Germinal center (tissue), 1 donor: ENCODE measurements at regions not wholly inside any gene's neighbourhood (a gene's known extent, or its start where the extent isn't known, plus 50 kb on each side); places are given as distances from the start of the nearest gene placed in this dataset.
"Not testable (repeated sequence)": the region's sequence is repeated elsewhere in the genome, so short reads cannot be mapped to it uniquely, and the experiment has no call there.

Source experiments
- DNase-seq: peaks from one replicate; pipeline ENCODE4 v3.0.0; 2012; ENCODE audit warnings: mixed read lengths, low spot score

DNA sequence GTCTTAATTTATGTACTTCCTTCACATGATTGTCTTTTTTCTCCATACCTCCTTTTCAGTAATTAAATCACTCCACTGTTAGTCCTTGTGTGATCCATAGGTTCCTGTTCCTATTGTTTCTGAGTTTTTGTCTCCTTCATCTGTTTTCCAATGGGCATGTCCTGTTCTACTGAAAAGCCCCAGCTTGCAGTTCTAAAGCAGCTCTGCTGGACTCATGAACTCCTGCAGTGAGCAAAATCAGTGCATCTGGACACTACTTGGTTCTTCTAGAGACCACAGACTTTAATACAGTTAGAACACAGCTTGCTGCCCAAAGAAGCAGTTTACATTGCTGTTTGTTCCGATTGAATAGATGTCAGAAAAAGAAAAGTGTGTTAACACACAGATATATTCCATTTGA, 593.3 kb upstream of the HS3ST5 start:
- DNase-seq: no peak

DNA sequence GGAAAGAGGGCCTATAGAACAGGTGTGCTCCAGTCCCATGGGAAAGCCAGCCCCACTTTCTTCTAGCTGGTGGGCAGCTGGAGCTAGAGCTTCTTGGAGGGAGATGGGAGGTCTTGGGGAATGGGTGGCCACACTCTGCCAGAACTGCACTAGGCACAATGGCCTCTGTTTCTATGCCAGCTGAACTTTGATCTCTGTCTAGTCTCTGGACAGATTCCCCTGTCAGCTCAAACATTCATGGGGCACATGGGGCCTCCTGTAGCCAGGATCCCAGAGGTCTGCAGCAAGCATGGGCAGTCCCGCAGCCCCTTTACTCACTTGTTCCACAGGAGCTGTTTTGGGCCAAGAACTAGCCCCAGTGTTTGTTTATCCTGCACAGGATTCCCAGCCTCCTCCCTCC, 591.3 kb upstream of the HS3ST5 start:
- DNase-seq: no peak

DNA sequence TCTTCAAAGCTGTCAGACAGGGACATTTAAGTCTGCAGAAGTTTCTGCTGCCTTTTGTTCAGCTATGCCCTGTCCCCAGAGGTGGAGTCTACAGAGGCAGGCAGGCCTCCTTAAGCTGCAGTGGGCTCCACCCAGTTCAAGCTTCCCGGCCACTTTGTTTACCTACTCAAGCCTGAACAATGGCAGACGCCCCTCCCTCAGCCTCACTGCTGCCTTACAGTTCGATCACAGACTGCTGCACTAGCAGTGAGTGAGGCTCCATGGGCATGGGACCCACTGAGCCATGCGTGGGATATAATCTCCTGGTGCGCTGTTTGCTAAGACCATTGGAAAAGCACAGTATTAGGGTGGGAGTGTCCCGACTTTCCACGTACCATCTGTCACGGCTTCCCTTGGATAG, 585.9 kb upstream of the HS3ST5 start:
- DNase-seq: not testable (repeated sequence)

DNA sequence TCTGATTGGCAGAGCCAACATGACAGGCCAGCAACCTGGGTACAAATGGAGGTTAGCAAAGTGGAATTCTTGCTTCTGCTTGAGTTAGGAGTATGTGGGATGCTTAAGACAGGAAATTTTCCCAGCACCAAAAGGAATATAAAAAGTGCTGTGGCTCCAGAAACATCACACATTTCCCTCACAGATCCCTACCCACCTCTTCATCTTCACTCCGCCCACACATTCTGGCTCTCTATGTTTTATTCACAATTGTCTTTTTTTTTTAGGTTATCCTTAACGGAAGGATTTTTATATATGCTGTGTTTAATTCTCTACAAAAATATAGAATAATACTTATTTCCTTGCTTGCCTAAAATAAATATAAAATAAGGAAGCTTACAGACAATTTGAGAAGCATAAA, 563.3 kb upstream of the HS3ST5 start:
- DNase-seq: no peak

DNA sequence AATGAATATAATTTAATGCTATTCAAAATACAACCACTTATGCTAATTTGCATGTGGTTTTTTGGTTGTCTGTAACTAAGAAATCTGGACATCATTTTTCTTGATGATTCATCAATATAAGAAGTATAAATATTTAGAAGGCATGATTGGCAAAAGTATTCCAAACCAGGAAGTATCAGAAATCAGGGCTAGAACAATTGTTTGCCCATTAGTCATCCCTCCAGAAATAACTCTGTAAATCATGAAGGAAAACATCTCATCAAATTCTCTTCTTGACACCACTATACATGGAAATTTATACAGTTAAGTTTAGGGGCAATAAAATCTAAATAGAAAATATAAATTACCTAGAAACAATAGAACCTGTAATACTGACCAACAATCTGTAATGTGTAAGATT, 554.7 kb upstream of the HS3ST5 start:
- DNase-seq: no peak

DNA sequence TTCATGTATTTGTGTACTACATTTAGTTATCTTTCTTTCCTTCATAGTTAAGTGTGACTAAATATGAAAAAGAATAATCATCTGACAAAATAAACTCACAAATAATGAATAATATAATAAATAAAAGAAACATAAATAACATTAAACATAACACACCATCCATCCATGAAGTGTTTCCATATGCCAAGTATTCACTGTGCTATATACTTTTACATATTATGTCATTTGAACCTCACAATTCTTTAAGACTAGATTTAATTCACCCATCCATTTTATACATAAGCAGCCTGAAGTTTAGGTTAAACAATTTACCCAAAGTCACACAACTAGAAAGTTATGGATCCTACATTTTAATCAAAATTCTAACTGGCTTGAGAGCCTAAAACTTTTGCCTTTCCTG, 549.4 kb upstream of the HS3ST5 start:
- DNase-seq: no peak

DNA sequence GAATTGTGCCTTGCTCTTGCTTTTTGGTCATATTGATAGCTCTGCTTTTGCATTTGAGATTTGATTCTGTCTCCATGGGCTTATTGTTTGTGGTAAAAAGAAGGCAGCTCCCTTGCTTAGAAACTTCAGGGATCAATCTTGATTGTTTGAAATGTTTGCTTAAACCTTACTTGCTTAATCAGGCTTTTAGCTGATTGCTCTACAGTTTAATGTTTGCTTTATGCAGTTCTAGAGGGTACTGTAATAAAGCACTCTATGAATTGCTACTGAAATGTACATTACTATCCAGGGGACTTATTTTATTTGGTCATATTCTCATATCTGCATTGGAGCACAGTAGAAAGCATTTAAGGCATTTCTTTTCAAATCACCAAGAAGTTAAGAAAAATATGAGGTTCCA, 545.4 kb upstream of the HS3ST5 start:
- DNase-seq: no peak

DNA sequence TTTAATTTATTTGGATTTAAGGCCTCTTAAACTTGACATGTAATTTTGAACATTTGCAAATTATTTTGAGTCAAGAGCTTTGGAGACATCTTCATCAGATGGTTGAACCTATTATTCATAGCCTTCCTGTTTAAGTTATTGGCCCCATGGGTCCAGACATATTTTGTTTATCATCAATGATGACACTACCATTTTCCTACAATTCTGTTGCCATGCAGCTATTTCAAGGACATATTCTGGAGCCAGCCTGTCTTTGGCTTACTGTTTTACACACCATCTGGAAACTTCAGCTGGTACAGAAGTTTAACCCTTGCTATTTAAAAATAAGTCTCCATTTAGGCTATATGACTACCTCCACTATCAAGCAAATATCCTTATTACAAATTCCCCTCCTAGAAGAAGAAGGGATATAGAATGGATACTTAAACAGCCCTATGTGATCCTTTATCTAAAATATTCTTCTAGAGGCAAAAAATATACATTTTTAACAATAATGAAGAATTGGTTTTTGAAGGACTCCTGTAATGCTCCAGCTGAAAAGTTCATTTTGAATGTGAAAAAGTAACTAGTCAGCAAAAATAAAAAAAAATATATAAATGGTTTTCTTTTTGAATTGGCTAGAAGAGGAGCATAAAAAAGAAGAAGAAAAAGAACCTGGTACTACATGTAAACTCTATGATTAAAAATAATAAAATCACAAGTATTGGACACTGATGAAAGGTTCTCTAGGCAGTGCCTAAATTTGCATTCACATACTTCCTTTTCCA, 544.0 kb upstream of the HS3ST5 start:
- no peak for DNase-seq

DNA sequence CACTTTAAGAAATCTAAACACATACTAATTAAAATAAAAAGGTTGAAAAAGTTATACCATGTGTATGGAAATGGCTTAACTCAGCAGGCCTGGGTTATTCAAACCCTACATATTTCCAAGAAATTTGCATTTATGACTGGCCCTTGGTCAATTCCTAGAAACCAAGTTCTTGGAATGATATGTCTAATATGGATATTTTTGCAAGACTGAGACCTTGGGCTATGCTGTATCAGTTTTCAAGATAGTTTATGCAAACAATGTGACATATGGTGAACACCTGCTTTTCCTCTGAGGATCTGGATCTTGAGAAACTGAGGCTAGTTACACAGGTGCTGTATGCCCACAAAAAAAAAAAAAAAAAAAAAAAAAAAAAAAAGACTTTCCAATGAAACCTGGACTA, 536.9 kb upstream of the HS3ST5 start:
- no peak for DNase-seq

DNA sequence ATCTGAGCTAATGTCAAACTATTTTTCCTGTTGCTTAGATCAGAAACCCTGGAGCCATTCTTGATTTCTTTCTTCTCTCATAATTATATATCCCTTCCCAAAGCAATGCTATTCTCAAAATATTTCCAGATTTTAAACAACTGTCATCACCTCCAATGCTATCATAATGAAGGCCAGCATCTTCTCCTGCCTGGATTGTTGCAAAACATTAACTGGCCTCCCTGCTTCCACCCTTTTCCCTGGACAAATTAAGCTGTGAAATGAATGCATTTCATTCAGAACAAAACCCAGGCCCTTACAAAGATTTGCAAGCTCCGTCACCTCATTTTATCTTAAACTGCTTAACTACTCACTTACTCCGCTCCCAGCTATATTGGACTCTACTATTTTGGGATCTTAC, 535.3 kb upstream of the HS3ST5 start:
- DNase-seq: no peak

DNA sequence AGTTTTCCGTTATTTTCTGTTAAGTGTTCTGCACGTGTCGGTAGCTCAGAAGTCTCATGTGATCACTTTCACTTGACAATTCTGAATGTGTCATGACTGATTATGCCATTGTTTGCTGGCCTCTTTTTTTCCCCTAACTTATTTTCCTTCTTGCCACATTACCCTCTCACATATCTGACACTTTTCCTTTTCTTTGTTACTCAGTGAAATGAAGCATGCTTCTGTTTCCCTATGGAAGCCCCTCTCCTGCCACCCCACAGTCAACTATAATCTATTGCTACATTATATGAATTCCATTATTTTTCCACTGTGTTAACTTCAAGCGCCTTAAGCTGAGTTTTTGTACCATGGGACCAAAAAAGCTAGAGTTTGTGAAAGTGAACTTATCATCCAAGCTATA, 531.6 kb upstream of the HS3ST5 start:
- no peak for DNase-seq

DNA sequence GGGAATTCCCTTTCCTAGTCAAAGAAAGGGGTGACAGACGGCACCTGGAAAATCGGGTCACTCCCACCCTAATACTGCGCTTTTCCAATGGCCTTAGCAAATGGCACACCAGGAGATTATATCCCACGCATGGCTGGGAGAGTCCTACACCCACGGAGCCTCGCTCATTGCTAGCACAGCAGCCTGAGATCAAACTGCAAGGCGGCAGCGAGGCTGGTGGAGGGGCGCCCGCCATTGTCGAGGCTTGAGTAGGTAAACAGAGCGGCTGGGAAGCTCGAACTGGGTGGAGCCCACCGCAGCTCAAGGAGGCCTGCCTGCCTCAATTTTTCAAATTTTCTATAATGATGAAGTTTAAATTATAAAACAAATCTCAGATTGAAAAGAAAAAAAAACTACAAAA, 522.7 kb upstream of the HS3ST5 start:
- not testable (repeated sequence) for DNase-seq

DNA sequence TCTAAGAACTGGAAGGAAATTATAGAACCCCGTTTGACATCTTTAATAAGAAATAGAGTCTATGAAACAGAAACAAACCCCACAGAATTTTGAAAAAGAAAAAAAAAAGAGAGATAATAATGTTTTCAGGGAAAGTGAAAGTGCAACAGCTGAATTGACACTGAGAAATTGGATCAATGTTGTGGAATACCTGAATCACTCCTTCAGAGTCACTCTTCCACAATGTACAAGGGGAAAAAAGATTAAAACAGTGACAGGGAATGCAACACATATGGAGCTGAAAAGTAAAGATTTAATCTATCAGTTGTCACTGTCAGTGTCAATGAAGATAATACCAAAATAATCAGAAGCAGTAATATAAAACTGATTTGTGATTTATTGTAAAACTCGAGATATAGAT, 520.8 kb upstream of the HS3ST5 start:
- DNase-seq: no peak

DNA sequence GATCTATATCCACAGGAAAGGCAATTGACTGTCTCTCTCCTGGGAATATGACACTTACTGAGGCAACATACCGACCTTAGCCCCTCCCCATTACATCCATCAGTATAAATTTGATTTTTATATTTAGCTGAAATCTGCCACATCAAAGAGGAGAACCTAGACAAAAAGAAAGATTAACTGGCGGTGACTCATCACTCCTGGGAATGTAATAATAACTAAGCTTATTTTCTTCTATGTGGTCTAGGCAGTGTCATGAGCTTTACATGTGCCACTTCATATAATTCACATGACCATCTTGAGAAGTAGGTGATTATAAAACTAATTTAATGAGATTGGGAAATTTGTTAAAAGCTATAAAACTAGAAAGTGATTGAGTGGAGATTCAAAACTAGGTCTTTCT, 520.0 kb upstream of the HS3ST5 start:
- no peak for DNase-seq

DNA sequence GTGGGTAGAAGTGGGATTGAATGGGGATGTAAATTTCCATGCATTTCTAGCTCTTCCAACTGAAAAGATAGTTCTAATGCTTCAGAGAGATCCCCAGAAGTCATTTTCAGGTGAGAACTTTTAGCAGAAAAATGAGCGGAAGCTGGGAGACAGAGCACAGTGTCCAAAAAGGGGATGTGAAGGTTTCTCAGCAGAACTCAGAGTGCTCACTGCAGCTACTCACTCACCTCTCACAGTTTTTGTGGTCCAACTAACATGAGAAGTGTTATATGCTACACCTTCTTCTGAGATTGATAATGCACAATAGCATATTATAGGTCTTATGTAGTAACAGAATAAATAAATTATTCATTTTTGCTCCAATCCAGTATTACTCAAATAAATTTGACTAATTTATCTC, 519.2 kb upstream of the HS3ST5 start:
- no peak for DNase-seq

DNA sequence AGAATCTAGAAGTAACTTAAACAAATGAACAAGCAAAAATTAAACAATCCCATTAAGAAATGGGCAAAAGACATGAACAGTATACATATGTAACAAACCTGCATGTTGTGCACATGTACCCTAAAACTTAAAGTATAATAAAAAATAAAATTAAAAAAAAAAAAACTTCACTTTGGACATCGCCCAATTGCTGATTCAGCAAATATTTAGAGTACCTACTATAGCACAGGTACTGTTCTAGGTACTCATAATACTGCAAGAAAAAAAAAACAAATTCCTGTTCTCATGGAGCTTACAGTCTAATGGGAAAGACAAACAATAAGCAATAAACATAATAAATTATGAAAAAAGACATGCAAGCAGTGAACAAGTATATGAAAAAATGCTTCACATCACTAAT, 501.5 kb upstream of the HS3ST5 start:
- DNase-seq: no peak

DNA sequence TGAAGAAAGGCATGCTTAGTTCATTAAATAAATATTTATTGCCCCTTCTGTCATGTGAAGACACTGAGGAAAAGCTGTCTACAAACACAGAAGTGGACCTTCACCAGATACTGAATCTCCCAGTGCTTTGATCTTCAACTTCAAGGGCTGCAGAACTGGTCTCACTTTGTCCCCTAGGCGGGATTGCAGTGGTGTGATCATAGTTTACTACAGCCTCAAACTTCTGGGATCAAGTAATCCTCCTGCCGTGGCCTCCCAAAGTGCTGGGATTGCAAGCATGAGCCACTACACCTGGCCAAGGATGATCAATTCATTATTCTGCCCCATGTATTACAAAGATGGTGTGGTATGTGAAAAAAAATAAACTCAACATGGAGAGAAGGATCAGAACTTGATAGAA, 496.2 kb upstream of the HS3ST5 start:
- DNase-seq: no peak

DNA sequence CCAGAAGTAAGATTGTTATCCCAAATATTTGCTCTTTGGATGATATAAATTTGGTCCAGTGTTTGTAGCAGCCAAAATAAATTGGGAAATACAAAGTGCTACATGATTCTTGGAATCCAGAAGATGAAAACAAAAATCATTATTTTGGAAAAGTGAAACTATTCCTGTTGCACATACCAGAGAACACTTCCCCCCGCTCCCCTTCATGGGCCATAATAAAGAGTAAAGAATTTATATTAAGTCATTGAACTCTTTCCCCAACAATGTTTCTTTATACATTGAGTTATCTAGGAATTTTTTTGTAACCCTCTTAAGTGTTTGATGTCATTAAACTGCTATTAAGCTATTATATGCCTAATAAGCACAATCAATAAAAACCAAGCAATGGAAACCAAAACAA, 490.4 kb upstream of the HS3ST5 start:
- no peak for DNase-seq

DNA sequence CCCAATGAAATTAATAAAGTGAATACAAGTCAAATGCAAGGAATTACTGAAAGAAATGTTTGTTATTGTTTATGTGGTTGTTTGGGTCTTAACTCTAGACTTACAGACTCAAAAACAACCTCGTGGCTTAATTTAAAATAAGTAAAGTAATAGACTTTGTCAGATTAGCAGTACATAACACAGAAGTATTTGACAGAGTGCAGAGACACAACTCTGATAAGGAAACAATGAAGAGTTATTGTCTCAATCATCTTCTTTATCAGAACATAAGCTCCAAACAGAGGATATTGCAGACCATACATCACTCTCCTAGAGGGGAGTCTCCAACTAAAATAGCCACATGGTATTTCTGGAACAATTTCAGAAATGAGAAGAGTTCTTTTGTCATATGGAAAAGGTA, 487.7 kb upstream of the HS3ST5 start:
- DNase-seq: no peak

DNA sequence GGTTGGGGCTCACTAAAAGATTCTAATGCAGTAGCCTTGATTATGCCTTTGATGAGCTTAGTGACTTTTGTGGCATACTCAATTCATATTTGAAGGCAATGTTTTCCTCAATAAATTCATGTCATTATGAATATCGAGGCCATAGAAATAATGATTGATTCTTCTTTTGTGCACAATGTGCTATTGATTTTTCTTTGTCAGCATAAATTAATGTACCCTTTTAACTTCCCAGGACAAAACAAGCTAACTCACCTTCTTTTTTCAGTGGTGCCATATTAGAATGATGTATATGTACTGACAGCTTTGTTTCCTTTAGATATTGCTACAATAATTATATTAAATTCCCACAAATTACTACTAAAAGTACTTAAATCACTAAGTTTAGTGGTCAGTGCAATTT, 484.3 kb upstream of the HS3ST5 start:
- DNase-seq: no peak

DNA sequence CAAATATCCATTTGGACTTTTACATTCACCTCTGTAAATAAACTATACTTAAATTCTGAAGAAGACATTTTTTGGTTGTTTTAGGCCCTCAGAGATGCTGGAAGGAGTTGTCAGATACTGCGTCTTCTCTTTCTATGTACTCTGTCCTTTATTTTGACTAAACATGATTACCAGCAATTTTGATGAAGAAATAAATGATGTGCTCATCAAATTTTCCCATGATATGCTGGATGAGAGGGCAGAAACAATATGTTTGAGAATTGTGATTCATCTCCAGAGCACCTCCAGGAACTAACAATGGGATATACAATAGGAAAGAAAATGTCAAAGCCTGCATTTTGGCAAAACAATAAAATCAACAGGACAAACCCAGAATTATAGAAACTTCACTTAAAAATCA, 481.6 kb upstream of the HS3ST5 start:
- DNase-seq: no peak

DNA sequence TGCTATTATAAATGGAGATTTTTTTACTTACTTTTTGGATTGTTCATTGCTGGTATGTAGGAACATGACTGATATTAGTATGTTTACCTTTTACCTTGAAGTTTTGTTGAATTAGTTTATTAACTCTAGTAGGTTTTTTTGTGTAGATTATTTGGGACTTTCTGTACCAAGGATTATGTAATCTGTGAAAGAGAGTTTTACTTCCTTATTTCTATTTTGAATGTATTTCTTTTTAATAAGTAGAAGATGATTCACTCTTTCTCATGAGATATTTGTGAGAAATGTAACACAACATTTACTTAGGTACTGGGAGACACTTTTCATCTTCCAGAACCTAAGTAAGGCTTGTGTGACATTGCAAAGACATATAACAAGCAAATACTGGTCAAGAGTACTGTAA, 473.9 kb upstream of the HS3ST5 start:
- no peak for DNase-seq

DNA sequence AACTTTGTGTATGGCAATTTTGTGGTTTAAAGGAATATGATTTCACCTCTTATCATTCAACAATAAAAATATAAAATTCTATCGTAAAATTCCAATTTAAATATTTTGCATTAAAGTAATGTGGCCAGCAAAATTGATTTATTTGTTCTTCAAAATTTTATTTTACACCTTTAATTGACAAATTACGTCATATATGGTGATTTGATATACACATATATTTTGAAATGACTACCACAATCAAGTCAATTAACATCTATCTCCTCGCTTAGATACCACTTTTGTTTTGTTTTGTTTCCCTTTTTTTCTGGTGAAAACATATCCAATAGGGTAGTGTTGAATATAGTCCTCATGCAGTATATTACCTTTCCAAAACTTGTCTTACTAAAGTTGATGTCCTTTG, 467.6 kb upstream of the HS3ST5 start:
- no peak for DNase-seq

DNA sequence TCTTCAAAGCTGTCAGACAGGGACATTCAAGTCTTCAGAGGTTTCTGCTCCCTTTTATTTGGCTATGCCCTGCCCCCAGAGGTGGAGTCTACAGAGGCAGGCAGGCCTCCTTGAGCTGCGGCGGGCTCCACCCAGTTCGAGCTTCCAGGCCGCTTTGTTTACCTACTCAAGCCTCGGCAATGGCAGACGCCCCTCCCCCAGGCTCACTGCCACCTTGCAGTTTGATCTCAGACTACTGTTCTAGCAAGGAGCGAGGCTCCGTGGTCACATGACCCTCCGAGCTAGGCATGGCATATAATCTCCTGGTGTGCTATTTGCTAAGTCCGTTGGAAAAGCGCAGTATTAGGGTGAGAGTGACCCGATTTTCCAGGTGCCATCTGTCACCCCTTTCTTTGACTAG, 462.6 kb upstream of the HS3ST5 start:
- DNase-seq: not testable (repeated sequence)

DNA sequence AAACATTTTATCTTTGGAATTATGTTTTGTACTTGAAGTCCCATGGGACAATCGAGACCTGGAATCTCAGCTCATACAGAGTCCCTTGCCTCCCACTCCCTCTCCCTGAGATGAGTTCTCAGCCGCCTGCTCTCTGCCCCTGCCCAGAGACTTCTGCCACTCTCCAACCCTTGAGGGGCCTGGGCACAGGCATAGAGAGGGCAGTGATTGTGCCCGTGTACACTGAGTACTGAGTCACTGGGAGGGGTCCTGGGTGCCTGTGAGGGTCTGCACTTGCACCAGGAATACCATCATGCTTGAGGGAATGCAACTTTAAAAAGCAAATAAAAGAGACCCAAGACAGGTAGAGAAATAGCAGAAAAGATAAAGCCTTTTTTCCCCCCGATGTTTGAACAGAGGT, 453.8 kb upstream of the HS3ST5 start:
- no peak for DNase-seq
